ENCODE measurements at regions not wholly inside any gene's neighbourhood (a gene's known extent, or its start where the extent isn't known, plus 50 kb on each side); places are given as distances from the start of the nearest gene placed in this dataset.

- DNase-seq (ENCODE audit: low spot score) = no peak
- Histone ChIP-seq H3K27me3 (replicated peaks; ENCODE audit: insufficient read depth) (no peaks in the 10 kb centered on the region), H3K36me3 (no peaks in the 10 kb centered on the region), H3K9me3 (no peaks in the 10 kb centered on the region), H3K27ac (no peak overlapping the region), H3K4me3 (no peak overlapping the region), H3K4me1 (replicated peaks) (no peaks in the 10 kb centered on the region)
- 72% methylated on average over 10 of the region's 10 CpGs for WGBS
- TF ChIP-seq POLR2A (IDR thresholded peaks at IDR 0.05) (no peak), POLR2AphosphoS5 (IDR thresholded peaks at IDR 0.05) (no peak), CTCF (IDR thresholded peaks at IDR 0.05) (no peak)
- intact Hi-C loops (cut with DNase I) = no loop called here
Observed at GRCh38 chr17:79676796-79677195, 53.9 kb upstream of the ENPP7 start.

DNA sequence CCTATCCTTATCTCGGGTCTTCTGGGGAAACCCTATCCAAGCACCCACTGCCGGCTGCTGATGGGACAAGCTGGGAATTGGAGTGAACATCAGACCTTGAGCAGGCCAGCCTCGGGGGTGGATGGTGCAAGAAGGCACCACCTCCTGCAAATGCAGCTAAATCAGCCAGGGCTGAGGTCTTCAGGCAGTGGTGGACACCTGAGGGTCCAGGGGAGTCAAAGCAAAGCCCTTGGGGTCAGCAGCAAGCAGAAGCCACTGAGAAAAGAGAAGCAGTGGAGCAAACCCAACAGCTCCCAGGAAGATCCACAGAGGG is 55.4 kb upstream of the ENPP7 start:
- DNase-seq (ENCODE audit: low spot score) = no peak
- no peak overlapping the region for H3K27ac ChIP-seq
- WGBS = 98% methylated on average over 3 of the region's 3 CpGs
- no peak overlapping the region for H3K4me3 ChIP-seq
- intact Hi-C loops (cut with DNase I) = no loop called here
- H3K9me3 ChIP-seq = no peaks in the 10 kb centered on the region
- H3K27me3 ChIP-seq (replicated peaks; ENCODE audit: insufficient read depth) = peaks cover 2% of the 10 kb centered on the region
- no peaks in the 10 kb centered on the region for H3K4me1 ChIP-seq (replicated peaks)
- H3K36me3 ChIP-seq = no peaks in the 10 kb centered on the region
- no peak for TF ChIP-seq POLR2A (IDR thresholded peaks at IDR 0.05)
- TF ChIP-seq CTCF (IDR thresholded peaks at IDR 0.05) = no peak
- TF ChIP-seq POLR2AphosphoS5 (IDR thresholded peaks at IDR 0.05) = no peak

DNA sequence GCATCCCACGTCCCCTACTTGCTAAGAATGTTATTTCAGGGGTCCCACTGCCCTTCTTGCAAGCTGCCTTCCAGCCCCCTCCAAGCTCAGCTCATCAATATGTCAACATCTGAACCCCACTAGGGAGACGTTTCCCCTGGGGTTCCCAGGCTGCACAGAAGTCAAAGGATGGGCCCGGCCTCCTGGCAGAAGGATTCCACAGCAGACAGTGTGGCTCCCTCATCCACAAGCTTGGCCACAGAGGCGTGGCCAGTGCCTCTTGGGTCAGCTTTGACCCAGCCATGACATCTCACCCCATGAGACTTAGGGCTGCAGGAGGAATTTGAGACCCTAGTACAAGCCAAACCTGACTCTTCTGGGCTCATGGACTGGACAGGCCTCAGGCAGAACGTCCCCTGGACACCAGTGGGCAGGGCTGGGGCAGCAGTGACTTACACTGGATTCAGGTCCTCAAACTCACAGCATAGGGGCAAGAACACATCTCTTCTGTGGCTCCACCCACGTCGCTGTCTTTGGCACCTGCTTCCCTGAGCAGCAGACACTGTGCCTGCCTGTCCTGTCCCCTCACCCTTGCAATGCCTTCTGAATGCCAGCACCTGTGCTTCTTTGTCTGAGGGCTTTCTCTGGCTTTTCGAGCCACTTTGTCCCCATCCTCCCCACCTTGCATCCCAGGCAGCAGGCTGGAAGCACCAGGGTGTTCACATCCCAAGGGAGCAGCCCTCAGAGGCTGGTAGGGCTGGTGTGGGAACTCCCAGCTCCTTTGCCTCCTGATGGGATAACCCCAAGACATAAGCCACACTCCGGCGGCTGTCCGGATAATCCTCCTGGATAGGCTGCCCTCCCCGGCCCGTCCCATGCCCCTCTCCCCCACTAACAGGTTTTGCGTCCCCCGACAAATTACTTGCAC is 56.0 kb upstream of the ENPP7 start:
- Histone ChIP-seq H3K9me3 (no peaks in the 10 kb centered on the region), H3K4me1 (replicated peaks) (no peaks in the 10 kb centered on the region), H3K27me3 (replicated peaks; ENCODE audit: insufficient read depth) (peaks cover 3% of the 10 kb centered on the region), H3K4me3 (no peak overlapping the region), H3K36me3 (no peaks in the 10 kb centered on the region), H3K27ac (no peak overlapping the region)
- intact Hi-C loops (cut with DNase I) = no loop called here
- WGBS = 95% methylated on average over 15 of the region's 15 CpGs
- TF ChIP-seq CTCF (IDR thresholded peaks at IDR 0.05) (no peak), POLR2AphosphoS5 (IDR thresholded peaks at IDR 0.05) (no peak), POLR2A (IDR thresholded peaks at IDR 0.05) (no peak)
- DNase-seq (ENCODE audit: low spot score) = no peak

DNA sequence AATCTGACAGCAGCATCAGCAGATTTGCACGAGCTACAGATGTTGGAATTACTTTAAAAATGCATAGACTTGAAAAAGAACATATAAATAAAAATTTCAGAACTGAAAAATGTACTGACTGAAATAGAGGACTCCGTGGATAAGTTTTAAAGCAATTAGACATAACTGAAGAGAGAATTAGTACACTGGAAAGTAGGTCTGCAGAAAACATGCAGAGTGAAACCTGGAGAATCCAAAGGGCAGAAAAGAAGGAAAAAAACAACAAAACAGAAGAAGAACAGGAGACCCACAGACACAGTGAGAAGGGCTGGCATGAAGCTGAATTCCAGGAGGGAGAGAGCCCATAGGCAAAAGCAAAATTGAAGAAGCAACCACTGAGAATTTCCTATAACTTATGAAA is 57.2 kb upstream of the ENPP7 start:
- Histone ChIP-seq H3K27ac (no peak overlapping the region), H3K36me3 (no peaks in the 10 kb centered on the region), H3K4me1 (replicated peaks) (no peaks in the 10 kb centered on the region), H3K4me3 (no peak overlapping the region), H3K27me3 (replicated peaks; ENCODE audit: insufficient read depth) (peaks cover 3% of the 10 kb centered on the region), H3K9me3 (no peaks in the 10 kb centered on the region)
- DNase-seq (ENCODE audit: low spot score) = no peak
- WGBS = 88% methylated on average over 2 of the region's 2 CpGs
- intact Hi-C loops (cut with DNase I) = no loop called here
- TF ChIP-seq POLR2A (IDR thresholded peaks at IDR 0.05) = no peak
- no peak for TF ChIP-seq POLR2AphosphoS5 (IDR thresholded peaks at IDR 0.05)

DNA sequence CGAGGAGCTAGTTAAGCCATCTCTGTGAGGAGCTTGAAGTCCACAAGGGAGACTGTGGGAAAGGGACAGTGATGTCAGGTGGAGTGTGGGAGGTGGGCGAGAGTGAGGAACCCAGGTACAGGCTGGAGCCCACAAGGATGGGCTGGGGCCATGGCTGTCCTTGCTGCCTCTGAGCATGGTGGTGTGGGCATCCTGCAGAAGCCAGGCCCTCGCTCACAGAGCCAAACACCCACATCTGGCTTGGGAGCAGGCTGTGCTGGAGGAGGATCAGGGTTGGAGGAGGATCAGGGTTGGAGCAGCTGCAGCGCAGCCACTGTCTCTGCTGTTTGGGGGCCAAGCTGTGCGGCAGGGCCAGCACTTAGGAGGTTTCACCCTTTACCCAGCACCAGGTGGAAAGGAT is 58.2 kb upstream of the ENPP7 start:
- Histone ChIP-seq H3K9me3 (no peaks in the 10 kb centered on the region), H3K4me1 (replicated peaks) (no peaks in the 10 kb centered on the region), H3K4me3 (no peak overlapping the region), H3K27ac (no peak overlapping the region), H3K36me3 (no peaks in the 10 kb centered on the region), H3K27me3 (replicated peaks; ENCODE audit: insufficient read depth) (peaks cover 3% of the 10 kb centered on the region)
- intact Hi-C loops (cut with DNase I) = no loop called here
- DNase-seq (ENCODE audit: low spot score) = no peak
- TF ChIP-seq POLR2AphosphoS5 (IDR thresholded peaks at IDR 0.05) = no peak
- no peak for TF ChIP-seq CTCF (IDR thresholded peaks at IDR 0.05)
- TF ChIP-seq POLR2A (IDR thresholded peaks at IDR 0.05) = no peak
- 89% methylated on average over 5 of the region's 5 CpGs for WGBS
